NCI-H146 treated with DMSO at 0.1 percent for 48 hours (cell line): ENCODE measurements at regions not wholly inside any gene's neighbourhood (a gene's known extent, or its start where the extent isn't known, plus 50 kb on each side); places are given as distances from the start of the nearest gene placed in this dataset.

ENCODE experiments used
- DNase-seq: peaks from one replicate; lab custom pipeline; 2025; ENCODE audit not compliant: unreplicated experiment; lab: John Stamatoyannopoulos, UW

DNA sequence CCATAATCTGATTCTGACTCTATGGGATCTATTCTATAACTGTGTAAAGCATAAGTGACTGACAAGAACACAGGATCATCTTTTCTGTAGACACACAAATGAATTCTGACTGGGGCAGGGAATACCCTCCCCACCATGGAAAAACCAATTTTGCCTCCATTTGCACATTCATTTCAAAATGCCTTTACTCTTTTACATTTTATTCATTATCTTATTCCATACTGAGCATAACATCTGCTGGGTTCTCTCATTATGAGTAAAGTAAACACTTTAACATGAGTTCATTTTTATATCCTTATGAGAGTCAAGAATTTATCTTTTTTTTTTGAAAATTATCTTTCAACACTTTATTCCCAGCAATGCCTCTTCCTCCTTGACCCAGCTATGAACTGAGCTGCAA lies 163.5 kb downstream of the RNF152 start:
- no peak for DNase-seq

DNA sequence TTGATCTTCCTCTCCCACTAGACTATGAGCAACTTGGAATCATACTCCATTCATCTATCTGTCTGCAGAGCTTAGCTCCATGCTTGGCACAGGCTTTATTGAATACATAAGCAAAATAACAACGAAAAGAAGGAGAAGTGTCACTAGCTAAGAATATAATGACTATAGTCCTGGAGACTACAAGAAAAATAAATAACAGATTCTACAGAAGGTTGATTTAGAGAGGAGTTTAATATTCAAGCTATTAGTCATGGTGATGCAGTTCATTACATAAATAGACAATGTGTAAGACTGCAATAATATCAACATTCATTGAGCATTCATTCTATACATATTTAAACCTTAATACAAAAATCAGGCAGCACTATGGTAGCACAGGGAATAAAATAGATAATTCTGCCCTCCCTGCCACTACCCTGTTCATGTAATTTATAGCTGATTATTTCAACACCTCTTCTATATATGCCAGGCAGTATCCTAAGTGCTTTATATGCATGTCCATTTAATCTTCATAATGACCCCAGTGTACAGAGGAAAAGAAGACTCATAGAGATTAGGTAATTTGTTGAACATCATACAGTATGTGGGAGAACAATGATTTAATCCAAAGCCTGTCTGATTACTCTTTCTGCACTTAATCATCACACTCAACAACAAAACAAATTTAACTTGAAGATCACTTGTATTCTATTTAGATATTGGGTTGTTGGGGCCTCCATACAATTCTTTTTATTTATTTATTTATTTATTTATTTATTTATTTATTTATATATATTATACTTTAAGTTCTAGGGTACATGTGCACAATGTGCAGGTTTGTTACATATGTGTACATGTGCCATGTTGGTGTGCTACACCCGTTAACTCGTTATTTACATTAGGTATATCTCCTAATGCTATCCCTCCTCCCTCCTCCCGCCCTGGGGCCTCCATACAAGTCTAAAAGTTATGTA lies 165.3 kb downstream of the RNF152 start:
- no peak for DNase-seq

DNA sequence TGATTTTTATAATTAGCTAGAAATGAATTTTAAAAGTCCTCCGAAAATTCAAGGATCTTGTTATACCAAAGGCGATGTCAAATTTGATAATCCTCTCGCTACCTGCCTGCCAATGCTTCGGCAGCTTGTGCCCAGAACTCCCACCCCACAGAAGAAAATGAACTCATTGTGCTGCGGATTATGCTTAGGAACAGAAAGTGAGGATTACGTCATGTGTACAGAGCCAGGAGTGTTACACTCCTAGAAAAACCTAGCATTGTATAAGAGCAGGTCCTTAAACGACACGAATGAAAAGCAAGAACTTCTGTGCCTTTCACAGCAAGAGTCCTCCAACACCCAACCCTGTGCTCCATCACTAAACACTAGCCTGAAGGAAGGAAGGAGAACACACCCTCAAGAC lies 168.3 kb downstream of the RNF152 start:
- DNase-seq: no peak

DNA sequence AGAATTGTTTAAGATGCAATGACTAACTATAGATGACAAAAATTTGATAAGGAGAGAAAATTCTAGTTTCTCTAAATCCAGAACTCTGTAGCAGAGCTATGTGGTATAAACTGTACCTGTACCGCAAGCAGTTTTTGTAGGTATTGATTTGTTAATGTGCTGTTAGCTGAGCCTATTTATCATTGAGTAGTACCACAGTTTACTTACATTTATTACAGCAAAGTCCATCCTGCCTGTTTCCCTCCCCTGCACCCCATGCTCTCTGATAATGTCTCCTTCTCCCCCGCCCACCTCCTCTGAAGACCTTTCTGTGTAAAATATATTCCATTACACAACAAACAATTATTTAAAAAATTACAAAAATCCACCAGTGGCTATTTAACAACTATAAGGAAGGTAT lies 170.6 kb downstream of the RNF152 start:
- no peak for DNase-seq

DNA sequence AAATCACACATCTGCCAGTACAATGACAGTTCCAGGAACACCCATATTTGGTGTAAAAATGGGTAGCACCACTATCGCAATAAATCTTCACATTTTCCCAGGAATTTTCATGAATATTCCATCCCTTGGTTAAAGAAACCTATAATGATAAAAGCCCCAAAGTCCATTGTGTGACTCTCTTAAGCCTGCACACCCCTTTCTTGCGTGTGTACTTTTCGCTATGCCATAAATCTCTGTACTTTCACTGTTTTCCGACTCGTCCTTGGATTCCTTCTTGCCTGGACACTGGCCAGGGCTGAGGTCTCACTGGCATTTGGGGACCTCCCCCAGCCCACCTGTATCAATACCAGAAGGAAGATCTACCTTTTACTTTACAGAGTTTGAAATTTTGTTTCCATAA lies 172.3 kb downstream of the RNF152 start:
- DNase-seq: no peak

DNA sequence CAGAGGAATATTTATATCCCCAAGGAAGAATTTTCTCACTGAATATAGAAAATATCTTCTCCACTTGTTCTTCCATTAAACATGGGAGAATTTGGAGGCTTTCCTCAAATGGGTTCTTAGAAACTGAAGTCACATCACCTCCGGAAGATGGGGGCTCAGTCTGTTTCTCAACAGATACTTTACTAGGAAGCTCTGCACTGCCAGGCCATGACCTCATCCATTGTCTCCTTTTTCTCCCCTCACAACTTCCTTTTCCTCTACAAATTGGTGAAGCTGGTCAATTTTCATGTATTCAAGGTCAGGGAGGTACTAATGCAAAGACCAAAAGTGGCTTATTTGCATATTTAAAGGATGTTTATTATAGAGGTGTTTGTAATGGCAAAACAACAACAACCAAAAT lies 173.1 kb downstream of the RNF152 start:
- DNase-seq: no peak

DNA sequence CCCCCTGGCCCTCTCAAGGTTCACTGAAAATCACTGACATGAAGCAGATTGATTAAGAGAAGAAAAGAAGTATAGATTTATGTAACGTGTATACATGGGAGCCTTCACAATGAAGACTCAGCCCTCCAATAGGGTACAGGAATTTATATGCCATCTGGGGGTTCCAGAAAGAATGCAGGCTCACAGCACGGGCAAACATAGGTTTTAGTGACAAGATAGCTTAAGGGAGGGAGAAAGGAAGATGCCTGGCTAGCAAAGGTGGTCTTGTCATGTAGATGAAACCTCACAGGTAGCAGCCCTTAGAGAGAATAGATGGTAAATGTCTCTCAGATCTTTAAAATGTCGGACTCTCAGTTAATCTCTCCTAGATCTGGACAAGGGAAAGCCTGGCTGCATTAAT lies 173.9 kb downstream of the RNF152 start:
- no peak for DNase-seq

- DNase-seq: no peak
Measured at GRCh38 chr18:61714421-61714820, 178.4 kb downstream of the RNF152 start.

- DNase-seq: no peak
Measured at GRCh38 chr18:61713502-61713901, 179.3 kb downstream of the RNF152 start.

GRCh38 chr18:61710082-61710620 lies 182.7 kb downstream of the RNF152 start:
- DNase-seq: no peak

DNA sequence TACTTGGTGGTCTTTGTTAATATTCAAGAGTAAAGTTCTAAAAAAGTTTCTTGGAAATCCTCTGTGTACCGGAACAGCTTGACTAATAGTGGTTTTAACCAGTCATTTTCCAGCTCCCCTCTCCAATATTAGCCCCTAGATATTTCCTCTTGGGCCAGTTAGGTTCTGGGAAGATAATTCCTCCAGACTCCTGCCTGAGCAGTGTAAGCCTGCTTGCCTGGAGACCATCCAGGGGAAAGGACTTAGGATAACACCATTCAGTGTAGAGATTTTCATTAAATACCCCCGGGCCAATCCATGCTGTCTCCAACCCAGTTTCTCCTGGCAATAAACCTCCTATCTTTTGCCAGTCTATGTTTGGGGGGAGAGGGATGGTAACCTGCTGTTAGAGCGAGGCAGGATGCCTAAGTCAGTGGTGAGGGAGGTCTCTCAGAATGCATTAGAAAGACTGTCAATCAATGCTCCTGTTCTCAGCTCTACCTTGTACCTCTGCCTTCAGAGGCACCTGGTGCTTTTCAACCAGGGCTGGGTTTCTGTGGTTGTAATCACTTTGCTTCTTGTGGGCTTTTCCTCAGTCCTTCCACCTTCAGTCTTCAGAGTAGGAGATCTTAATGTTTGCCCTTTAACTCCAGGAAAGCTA lies 186.4 kb downstream of the RNF152 start:
- no peak for DNase-seq

- DNase-seq: no peak
Measured at GRCh38 chr18:61703508-61703907, 189.3 kb downstream of the RNF152 start.

- no peak for DNase-seq
Measured at GRCh38 chr18:61702007-61702406, 190.8 kb downstream of the RNF152 start.

DNA sequence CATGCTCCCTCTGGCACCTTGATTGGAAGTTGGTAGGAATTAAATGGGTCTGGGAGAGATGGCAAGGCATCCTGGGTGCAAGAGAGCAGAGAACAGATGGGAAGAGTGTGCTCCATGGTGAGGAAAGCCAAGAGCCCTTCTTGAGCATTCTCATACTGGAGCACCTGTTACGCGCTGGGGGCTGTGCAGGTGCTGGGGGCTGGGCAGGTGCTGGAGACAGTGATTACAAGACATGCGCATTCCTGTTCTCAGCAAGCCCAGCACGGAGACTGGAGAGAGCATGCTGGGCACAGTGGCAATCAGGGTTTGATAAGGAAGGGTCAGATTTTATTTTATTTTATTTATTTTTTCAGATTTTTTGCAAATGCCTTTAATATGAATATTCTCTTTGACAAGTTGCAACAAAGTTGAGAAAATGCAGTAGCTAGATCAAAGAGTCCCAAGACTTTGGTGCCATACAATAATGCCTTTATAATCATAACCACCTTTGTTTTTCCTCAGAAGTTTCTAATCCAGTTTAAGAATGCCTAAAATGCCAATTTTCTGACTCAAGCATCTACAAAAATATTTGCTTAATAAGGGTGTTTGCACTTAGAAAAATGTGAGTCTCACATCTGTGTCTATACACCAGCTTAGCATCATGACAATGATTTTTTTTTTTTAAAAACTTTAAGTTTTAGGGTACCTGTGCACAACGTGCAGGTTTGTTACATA lies 193.3 kb downstream of the RNF152 start:
- no peak for DNase-seq

GRCh38 chr18:61697306-61697909 lies 195.4 kb downstream of the RNF152 start:
- DNase-seq: no peak

DNA sequence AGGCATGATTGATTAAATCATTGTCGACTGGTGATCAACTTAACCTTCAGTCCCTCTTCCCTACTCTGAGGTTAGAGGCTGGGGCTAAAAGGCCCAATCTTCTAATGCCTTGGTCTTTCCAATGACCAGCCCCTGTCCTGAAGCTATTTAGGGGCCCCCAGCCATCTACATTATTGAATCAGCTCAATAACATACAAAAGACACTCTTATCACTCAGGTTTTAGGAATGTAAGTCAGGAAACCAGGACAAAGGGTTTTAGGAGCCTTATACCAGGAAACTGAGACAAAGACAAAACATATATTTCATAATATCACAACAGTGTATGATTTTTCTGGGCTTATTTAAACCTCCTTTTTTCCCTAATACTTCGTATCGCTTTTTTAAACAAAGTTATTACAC lies 198.6 kb downstream of the RNF152 start:
- no peak for DNase-seq

GRCh38 chr18:61690418-61691138 lies 202.2 kb downstream of the RNF152 start:
- no peak for DNase-seq

DNA sequence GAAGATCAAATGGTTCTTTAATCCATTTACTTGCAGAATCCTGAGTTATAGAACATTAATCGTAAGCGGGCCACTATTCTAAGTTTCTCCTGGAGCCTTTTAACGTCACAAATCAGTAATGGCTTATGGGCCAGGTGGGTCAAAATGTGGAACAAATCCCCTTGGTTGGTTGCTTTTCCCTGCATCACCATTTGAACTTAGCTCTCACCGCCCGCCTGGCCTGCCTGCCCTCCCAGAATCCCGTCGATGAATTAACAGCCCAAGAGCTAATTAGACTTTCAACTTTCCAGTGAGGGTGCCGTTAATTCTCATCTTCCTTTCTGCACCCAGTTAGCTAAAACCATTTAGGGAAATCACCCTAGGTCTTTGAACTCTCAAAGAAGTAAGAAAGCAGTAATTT lies 205.5 kb downstream of the RNF152 start:
- DNase-seq: no peak

DNA sequence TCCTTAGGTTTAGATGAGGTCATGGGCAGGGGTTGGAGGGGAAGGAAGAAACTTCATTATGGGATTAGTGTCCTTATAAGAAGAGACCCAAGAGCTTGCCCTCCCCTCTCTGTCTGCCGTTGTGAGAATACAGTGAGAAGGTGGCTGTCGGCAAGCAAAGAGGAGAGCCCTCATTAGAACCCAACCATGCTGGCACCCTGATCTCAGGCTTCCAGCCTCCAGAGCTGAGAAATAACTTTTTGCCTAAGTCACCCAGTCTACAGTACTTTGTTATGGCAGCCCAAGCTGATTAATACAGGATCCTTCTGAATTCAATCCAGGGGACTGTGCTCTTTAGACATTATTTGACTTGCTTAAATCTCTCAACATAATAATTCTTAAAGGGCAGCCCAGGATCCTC lies 209.0 kb downstream of the RNF152 start:
- no peak for DNase-seq

- no peak for DNase-seq
Measured at GRCh38 chr18:61681065-61681464, 211.7 kb downstream of the RNF152 start.

- no peak for DNase-seq
Measured at GRCh38 chr18:61679836-61680235, 213.0 kb downstream of the RNF152 start.
